ENCODE measurements at regions not wholly inside any gene's neighbourhood (a gene's known extent, or its start where the extent isn't known, plus 50 kb on each side); places are given as distances from the start of the nearest gene placed in this dataset.

DNA sequence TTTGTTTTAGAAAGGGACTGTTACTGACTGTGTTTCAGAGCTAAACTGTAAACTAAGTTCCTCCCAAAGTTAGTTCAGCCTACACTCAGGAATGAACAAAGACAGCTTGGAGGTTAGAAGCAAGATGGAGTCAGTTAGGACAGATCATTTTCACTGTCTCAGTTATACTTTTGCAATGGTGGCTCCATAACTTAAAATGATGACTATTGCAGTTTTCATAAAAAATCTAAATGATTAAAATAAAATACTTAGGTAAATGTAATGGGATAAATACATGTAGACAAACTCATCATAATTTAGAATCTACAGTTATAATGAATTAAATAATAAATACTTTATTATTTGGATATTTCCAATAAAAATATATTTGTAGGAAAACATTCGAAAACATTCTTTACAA lies 590.6 kb downstream of the EPHA7 start:
- no peak for DNase-seq (ENCODE audit: low read depth in 2 of 2)

GRCh38 chr6:92827104-92827503 lies 592.3 kb downstream of the EPHA7 start:
- no peak overlapping the region for H3K9ac ChIP-seq (ENCODE audit: insufficient read depth, low read length)
- H3K27ac ChIP-seq (ENCODE audit: insufficient read depth, low read length): no peak overlapping the region
- H3K4me1 ChIP-seq (ENCODE audit: control insufficient read depth, extremely low read depth, insufficient read depth, low read length): no peaks in the 10 kb centered on the region
- no peak overlapping the region for H3K4me3 ChIP-seq (replicated peaks in 1 of 4; ENCODE audit: control extremely low read depth in 1 of 4, insufficient read depth in 1 of 4, low read depth in 3 of 4, low read length in 4 of 4)
- no peak overlapping the region for H3K4me2 ChIP-seq (ENCODE audit: extremely low read depth, insufficient read depth, low read length)
- no peaks in the 10 kb centered on the region for H3K27me3 ChIP-seq (ENCODE audit: control insufficient read depth, insufficient read depth, low read length)
- H2AFZ ChIP-seq (ENCODE audit: low read length): no peak overlapping the region
- TF ChIP-seq, protein P1, sequence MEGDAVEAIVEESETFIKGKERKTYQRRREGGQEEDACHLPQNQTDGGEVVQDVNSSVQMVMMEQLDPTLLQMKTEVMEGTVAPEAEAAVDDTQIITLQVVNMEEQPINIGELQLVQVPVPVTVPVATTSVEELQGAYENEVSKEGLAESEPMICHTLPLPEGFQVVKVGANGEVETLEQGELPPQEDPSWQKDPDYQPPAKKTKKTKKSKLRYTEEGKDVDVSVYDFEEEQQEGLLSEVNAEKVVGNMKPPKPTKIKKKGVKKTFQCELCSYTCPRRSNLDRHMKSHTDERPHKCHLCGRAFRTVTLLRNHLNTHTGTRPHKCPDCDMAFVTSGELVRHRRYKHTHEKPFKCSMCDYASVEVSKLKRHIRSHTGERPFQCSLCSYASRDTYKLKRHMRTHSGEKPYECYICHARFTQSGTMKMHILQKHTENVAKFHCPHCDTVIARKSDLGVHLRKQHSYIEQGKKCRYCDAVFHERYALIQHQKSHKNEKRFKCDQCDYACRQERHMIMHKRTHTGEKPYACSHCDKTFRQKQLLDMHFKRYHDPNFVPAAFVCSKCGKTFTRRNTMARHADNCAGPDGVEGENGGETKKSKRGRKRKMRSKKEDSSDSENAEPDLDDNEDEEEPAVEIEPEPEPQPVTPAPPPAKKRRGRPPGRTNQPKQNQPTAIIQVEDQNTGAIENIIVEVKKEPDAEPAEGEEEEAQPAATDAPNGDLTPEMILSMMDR (conservative IDR thresholded peaks at IDR 0.05 in 1 of 2, IDR thresholded peaks at IDR 0.05 in 1 of 2; ENCODE audit: low read depth in 1 of 2, low read length in 2 of 2): no peak
- TF ChIP-seq EZH2 (IDR thresholded peaks at IDR 0.05; ENCODE audit: low read length, missing control alignments): no peak
- no peaks in the 10 kb centered on the region for H3K9me3 ChIP-seq (ENCODE audit: control insufficient read depth, insufficient read depth, low read depth, low read length)
- no peaks in the 10 kb centered on the region for H3K36me3 ChIP-seq (ENCODE audit: control insufficient read depth, insufficient read depth, low read length)
- no peak for DNase-seq (ENCODE audit: low read depth in 2 of 2)
- no peaks in the 10 kb centered on the region for H4K20me1 ChIP-seq (ENCODE audit: control insufficient read depth, extremely low read depth, insufficient read depth, low read length)
- H3K79me2 ChIP-seq (ENCODE audit: control insufficient read depth, insufficient read depth, low read length): no peaks in the 10 kb centered on the region

More for the DNA sequence above, 590.6 kb downstream of the EPHA7 start:
- no peaks in the 10 kb centered on the region for H3K27me3 ChIP-seq (ENCODE audit: control insufficient read depth, insufficient read depth, low read length)
- H3K9ac ChIP-seq (ENCODE audit: insufficient read depth, low read length): no peak overlapping the region
- H3K9me3 ChIP-seq (ENCODE audit: control insufficient read depth, insufficient read depth, low read depth, low read length): no peaks in the 10 kb centered on the region
- H3K4me1 ChIP-seq (ENCODE audit: control insufficient read depth, extremely low read depth, insufficient read depth, low read length): no peaks in the 10 kb centered on the region
- TF ChIP-seq, protein P1 (conservative IDR thresholded peaks at IDR 0.05 in 1 of 2, IDR thresholded peaks at IDR 0.05 in 1 of 2; ENCODE audit: low read depth in 1 of 2, low read length in 2 of 2): no peak
- no peak for TF ChIP-seq EZH2 (IDR thresholded peaks at IDR 0.05; ENCODE audit: low read length, missing control alignments)
- H4K20me1 ChIP-seq (ENCODE audit: control insufficient read depth, extremely low read depth, insufficient read depth, low read length): no peaks in the 10 kb centered on the region
- H3K4me2 ChIP-seq (ENCODE audit: extremely low read depth, insufficient read depth, low read length): no peak overlapping the region
- H2AFZ ChIP-seq (ENCODE audit: low read length): no peak overlapping the region
- H3K36me3 ChIP-seq (ENCODE audit: control insufficient read depth, insufficient read depth, low read length): no peaks in the 10 kb centered on the region
- no peak overlapping the region for H3K27ac ChIP-seq (ENCODE audit: insufficient read depth, low read length)
- no peak overlapping the region for H3K4me3 ChIP-seq (replicated peaks in 1 of 4; ENCODE audit: control extremely low read depth in 1 of 4, insufficient read depth in 1 of 4, low read depth in 3 of 4, low read length in 4 of 4)
- no peaks in the 10 kb centered on the region for H3K79me2 ChIP-seq (ENCODE audit: control insufficient read depth, insufficient read depth, low read length)

DNA sequence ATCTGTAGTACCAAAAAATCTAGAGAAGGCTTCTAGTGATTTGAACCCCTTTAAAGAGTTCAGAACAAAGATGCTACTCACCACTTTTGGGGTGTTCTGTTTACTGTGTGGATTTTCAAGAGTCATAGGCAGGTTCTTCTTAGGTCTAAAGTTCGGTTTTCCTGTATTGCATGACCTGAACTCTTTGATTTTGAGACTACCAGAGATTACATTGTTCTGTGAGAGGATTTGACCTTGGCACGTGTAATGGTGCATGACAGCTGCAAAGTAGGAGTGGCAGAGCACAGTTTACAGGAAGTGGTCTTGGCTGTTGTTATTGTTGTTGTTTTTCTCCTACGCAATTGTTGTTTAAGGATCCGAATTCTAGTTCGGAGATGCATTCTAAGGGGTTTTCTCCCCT lies 592.7 kb downstream of the EPHA7 start:
- Histone ChIP-seq H3K4me1 (ENCODE audit: control insufficient read depth, extremely low read depth, insufficient read depth, low read length) (no peaks in the 10 kb centered on the region), H3K9ac (ENCODE audit: insufficient read depth, low read length) (no peak overlapping the region), H3K27me3 (ENCODE audit: control insufficient read depth, insufficient read depth, low read length) (no peaks in the 10 kb centered on the region), H4K20me1 (ENCODE audit: control insufficient read depth, extremely low read depth, insufficient read depth, low read length) (no peaks in the 10 kb centered on the region), H3K27ac (ENCODE audit: insufficient read depth, low read length) (no peak overlapping the region), H3K36me3 (ENCODE audit: control insufficient read depth, insufficient read depth, low read length) (no peaks in the 10 kb centered on the region), H3K4me2 (ENCODE audit: extremely low read depth, insufficient read depth, low read length) (no peak overlapping the region), H2AFZ (ENCODE audit: low read length) (no peak overlapping the region), H3K4me3 (replicated peaks in 1 of 4; ENCODE audit: control extremely low read depth in 1 of 4, insufficient read depth in 1 of 4, low read depth in 3 of 4, low read length in 4 of 4) (no peak overlapping the region), H3K79me2 (ENCODE audit: control insufficient read depth, insufficient read depth, low read length) (no peaks in the 10 kb centered on the region), H3K9me3 (ENCODE audit: control insufficient read depth, insufficient read depth, low read depth, low read length) (no peaks in the 10 kb centered on the region)
- DNase-seq (ENCODE audit: low read depth in 2 of 2): no peak
- TF ChIP-seq, protein P1 (conservative IDR thresholded peaks at IDR 0.05 in 1 of 2, IDR thresholded peaks at IDR 0.05 in 1 of 2; ENCODE audit: low read depth in 1 of 2, low read length in 2 of 2): no peak
- TF ChIP-seq EZH2 (IDR thresholded peaks at IDR 0.05; ENCODE audit: low read length, missing control alignments): no peak

Data from fibroblast of lung (primary cell).